WTC11 (cell line): ENCODE measurements at regions not wholly inside any gene's neighbourhood (a gene's known extent, or its start where the extent isn't known, plus 50 kb on each side); places are given as distances from the start of the nearest gene placed in this dataset.

Source experiments
- ATAC-seq: fragments of 200-7000 bp; cut with Tn5 transposase; 2 replicates; pipeline ENCODE4 v1.10.0; 2021; ENCODE audit warnings: mild to moderate bottlenecking, moderate library complexity
- CTCF ChIA-PET: fragments of 300-600 bp; sonication (Branson Sonifier 250); formaldehyde crosslinking; loops from one replicate; lab custom pipeline; 2021; ENCODE audit warnings: antibody characterized with exemption; lab: Charles Lee
- POLR2A ChIA-PET: fragments of 350-600 bp; sonication (Branson Sonifier 250); formaldehyde crosslinking; loops from one replicate; lab custom pipeline; 2021; ENCODE audit warnings: antibody characterized with exemption; lab: Charles Lee
- DNase-seq: peaks from one replicate; pipeline ENCODE4 v3.0.0; 2021; ENCODE audit warnings: low spot score
- H3K27ac Mint-ChIP-seq: 2 replicates; pipeline ENCODE4 v1.8.0; 2021; ENCODE audit warnings: mixed read lengths
- H3K27me3 Mint-ChIP-seq: 2 replicates; pipeline ENCODE4 v1.8.0; 2021; ENCODE audit warnings: low read depth, mild to moderate bottlenecking, moderate library complexity, mixed read lengths
- H3K36me3 Mint-ChIP-seq: 2 replicates; pipeline ENCODE4 v1.8.0; 2021; ENCODE audit warnings: mixed read lengths
- H3K4me1 Mint-ChIP-seq: 2 replicates; pipeline ENCODE4 v1.8.0; 2022; ENCODE audit warnings: mixed read lengths
- H3K4me3 Mint-ChIP-seq: 2 replicates; pipeline ENCODE4 v1.8.0; 2021; ENCODE audit warnings: mild to moderate bottlenecking, moderate library complexity, mixed read lengths
- H3K9me3 Mint-ChIP-seq: 2 replicates; pipeline ENCODE4 v1.8.0; 2021; ENCODE audit warnings: mixed read lengths
- AFF4 ChIP-seq: sonication (generic); formaldehyde crosslinking; IDR thresholded peaks from 2 replicates; pipeline ENCODE4 v1.8.1; 2023; ENCODE audit warnings: mild to moderate bottlenecking, missing genetic modification reagents, borderline replicate concordance
- CREM ChIP-seq: sonication (generic); formaldehyde crosslinking; IDR thresholded peaks from 2 replicates; pipeline ENCODE4 v1.8.1; 2022; ENCODE audit warnings: mild to moderate bottlenecking, missing genetic modification reagents, moderate library complexity
- E2F5 ChIP-seq: sonication (generic); formaldehyde crosslinking; IDR thresholded peaks from 2 replicates; pipeline ENCODE4 v1.8.1; 2022; ENCODE audit warnings: mild to moderate bottlenecking, moderate library complexity, missing genetic modification reagents
- ELF4 ChIP-seq: sonication (generic); formaldehyde crosslinking; IDR thresholded peaks from 2 replicates; pipeline ENCODE4 v1.8.1; 2022; ENCODE audit warnings: low read depth, mild to moderate bottlenecking, moderate library complexity, missing genetic modification reagents
- EMX1 ChIP-seq: fragments of 250-450 bp; sonication (Bioruptor Pico); IDR thresholded peaks from 2 replicates; pipeline ENCODE4 v1.8.0; 2021; ENCODE audit warnings: mild to moderate bottlenecking
- GABPB1 ChIP-seq: sonication (generic); formaldehyde crosslinking; IDR thresholded peaks from 2 replicates; pipeline ENCODE4 v1.8.1; 2023; ENCODE audit warnings: mild to moderate bottlenecking, missing genetic modification reagents
- JUN ChIP-seq: sonication (generic); formaldehyde crosslinking; IDR thresholded peaks from 2 replicates; pipeline ENCODE4 v1.8.0; 2023; ENCODE audit warnings: mild to moderate bottlenecking, missing genetic modification reagents
- MAX ChIP-seq: sonication (generic); formaldehyde crosslinking; IDR thresholded peaks from 2 replicates; pipeline ENCODE4 v1.8.0; 2022; ENCODE audit warnings: mild to moderate bottlenecking, missing genetic modification reagents
- NFATC4 ChIP-seq: fragments of 250-450 bp; sonication (Bioruptor Pico); IDR thresholded peaks from 2 replicates; pipeline ENCODE4 v1.9.0; 2021; ENCODE audit warnings: mild to moderate bottlenecking
- NFE2L1 ChIP-seq: sonication (generic); formaldehyde crosslinking; IDR thresholded peaks from 2 replicates; pipeline ENCODE4 v1.8.1; 2023; ENCODE audit warnings: missing genetic modification reagents
- NR1H2 ChIP-seq: sonication (generic); formaldehyde crosslinking; IDR thresholded peaks from 2 replicates; pipeline ENCODE4 v1.9.0; 2021; ENCODE audit warnings: mild to moderate bottlenecking, moderate library complexity, missing genetic modification reagents
- NR3C1 ChIP-seq: sonication (generic); formaldehyde crosslinking; conservative IDR thresholded peaks from 2 replicates; pipeline ENCODE4 v1.8.1; 2023; ENCODE audit warnings: low read depth, mild to moderate bottlenecking, missing genetic modification reagents
- TCF7 ChIP-seq: sonication (generic); formaldehyde crosslinking; IDR thresholded peaks from 2 replicates; pipeline ENCODE4 v1.8.0; 2022; ENCODE audit warnings: mild to moderate bottlenecking, low read depth, missing genetic modification reagents, moderate library complexity
- TEAD4 ChIP-seq: sonication (generic); formaldehyde crosslinking; IDR thresholded peaks from 2 replicates; pipeline ENCODE4 v1.8.0; 2022; ENCODE audit warnings: mild to moderate bottlenecking, missing genetic modification reagents
- ZBTB21 ChIP-seq: sonication (generic); formaldehyde crosslinking; IDR thresholded peaks from 2 replicates; pipeline ENCODE4 v1.8.1; 2023; ENCODE audit warnings: mild to moderate bottlenecking, missing genetic modification reagents, borderline replicate concordance
- ZBTB43 ChIP-seq: sonication (generic); formaldehyde crosslinking; IDR thresholded peaks from 2 replicates; pipeline ENCODE4 v1.8.1; 2023; ENCODE audit warnings: mild to moderate bottlenecking, missing genetic modification reagents
- ZNF219 ChIP-seq: sonication (generic); formaldehyde crosslinking; IDR thresholded peaks from 2 replicates; pipeline ENCODE4 v1.8.0; 2023; ENCODE audit warnings: missing genetic modification reagents, mild to moderate bottlenecking, borderline replicate concordance
- ZNF232 ChIP-seq: sonication (generic); formaldehyde crosslinking; IDR thresholded peaks from 2 replicates; pipeline ENCODE4 v1.8.0; 2022; ENCODE audit warnings: mild to moderate bottlenecking, missing genetic modification reagents
- ZNF281 ChIP-seq: sonication (generic); formaldehyde crosslinking; IDR thresholded peaks from 2 replicates; pipeline ENCODE4 v1.8.0; 2023; ENCODE audit warnings: mild to moderate bottlenecking, missing genetic modification reagents
- TF ChIP-seq, protein P1 (sequence below): fragments of 250-450 bp; sonication (Bioruptor Pico); conservative IDR thresholded peaks from 2 replicates; pipeline ENCODE4 v1.9.0; 2021; ENCODE audit warnings: mild to moderate bottlenecking
- TF ChIP-seq, protein P2 (sequence below): sonication (generic); formaldehyde crosslinking; IDR thresholded peaks from 2 replicates; pipeline ENCODE4 v1.8.0; 2023; ENCODE audit warnings: missing genetic modification reagents

DNA sequence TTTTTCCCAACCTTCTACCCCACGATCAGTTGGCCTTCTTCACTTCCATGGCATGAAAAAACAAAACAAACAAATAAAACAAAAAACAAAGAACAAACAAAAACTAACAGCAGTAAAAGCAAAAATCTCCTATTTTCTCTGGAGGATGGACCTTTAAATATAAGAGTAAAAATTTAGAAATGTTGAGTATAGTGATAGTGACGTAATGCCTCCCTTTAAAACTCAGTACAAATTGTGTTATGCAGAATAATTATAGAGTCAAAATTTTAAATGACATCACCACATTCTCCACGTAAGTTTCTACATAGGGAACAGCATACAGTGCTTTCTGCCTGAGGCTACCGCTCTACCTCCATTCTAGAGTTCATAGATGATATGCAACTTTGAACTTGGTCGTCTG, 2156.4 kb downstream of the PCDH7 start:
- TF ChIP-seq NR1H2 (CRISPR knock-in tag): no peak
- no peak for TF ChIP-seq TEAD4
- no peak for TF ChIP-seq AFF4 (CRISPR knock-in tag)
- TF ChIP-seq E2F5 (CRISPR knock-in tag): no peak
- TF ChIP-seq NFATC4: no peak
- TF ChIP-seq ELF4 (CRISPR knock-in tag): no peak
- no peak for TF ChIP-seq ZBTB21 (CRISPR knock-in tag)
- TF ChIP-seq ZNF232: no peak
- no peak for TF ChIP-seq EMX1 (CRISPR knock-in tag)
- TF ChIP-seq CREM: no peak
- TF ChIP-seq, protein P1, sequence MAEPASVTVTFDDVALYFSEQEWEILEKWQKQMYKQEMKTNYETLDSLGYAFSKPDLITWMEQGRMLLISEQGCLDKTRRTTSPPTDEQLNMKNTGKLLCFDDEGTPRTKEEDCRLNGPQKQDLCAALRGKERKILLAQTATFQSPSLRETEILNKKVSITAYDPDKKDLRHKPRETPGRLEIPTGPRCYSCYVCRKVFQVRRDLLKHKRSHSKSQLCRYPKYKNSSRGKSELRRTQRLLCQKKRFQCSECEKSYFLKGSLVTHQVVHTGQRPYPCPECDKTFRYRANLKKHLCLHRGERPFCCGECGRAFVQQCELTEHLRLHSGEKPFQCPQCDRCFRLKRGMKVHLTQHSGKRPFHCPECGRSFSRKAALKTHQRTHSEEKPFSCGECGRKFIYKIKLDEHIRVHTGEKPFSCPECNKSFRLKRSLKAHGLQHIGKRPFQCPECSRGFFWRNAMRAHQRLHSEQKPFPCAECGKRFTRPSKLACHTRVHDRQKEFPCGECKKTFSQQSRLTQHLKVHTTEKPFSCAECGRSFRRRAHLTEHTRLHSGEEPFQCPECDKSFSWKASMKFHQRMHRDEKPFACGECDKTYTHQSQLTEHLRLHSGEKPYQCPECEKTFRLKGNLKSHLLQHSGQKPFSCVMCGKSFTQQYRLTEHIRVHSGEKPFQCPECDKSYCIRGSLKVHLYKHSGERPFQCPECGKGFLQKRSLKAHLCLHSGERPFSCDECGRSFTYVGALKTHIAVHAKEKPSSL (CRISPR knock-in tag): no peak
- TF ChIP-seq ZNF281 (CRISPR knock-in tag): no peak
- TF ChIP-seq NR3C1: no peak
- Mint-ChIP-seq H3K27ac (no peak overlapping the region), H3K4me3 (no peak overlapping the region), H3K9me3 (peaks cover 15% of the 10 kb centered on the region), H3K36me3 (no peaks in the 10 kb centered on the region; the same call in 1 of the 2 replicates), H3K27me3 (no peaks in the 10 kb centered on the region), H3K4me1 (no peaks in the 10 kb centered on the region)
- DNase-seq (no peak), ATAC-seq (no peak)
- POLR2A ChIA-PET: no interaction called here
- CTCF ChIA-PET: no interaction called here

- DNase-seq (no peak), ATAC-seq (no peak)
- no peaks in the 10 kb centered on the region for H3K27me3 Mint-ChIP-seq
- H3K9me3 Mint-ChIP-seq: 0 out of 2 replicates have a peak, but pooled peaks cover 1% of the 10 kb centered on the region
- POLR2A ChIA-PET: no interaction called here
- no peak overlapping the region for H3K27ac Mint-ChIP-seq
- no peaks in the 10 kb centered on the region for H3K4me1 Mint-ChIP-seq
- CTCF ChIA-PET: no interaction called here
- H3K36me3 Mint-ChIP-seq: no peaks in the 10 kb centered on the region
- H3K4me3 Mint-ChIP-seq: no peak overlapping the region
- TF ChIP-seq, protein P2, sequence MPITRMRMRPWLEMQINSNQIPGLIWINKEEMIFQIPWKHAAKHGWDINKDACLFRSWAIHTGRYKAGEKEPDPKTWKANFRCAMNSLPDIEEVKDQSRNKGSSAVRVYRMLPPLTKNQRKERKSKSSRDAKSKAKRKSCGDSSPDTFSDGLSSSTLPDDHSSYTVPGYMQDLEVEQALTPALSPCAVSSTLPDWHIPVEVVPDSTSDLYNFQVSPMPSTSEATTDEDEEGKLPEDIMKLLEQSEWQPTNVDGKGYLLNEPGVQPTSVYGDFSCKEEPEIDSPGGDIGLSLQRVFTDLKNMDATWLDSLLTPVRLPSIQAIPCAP: no peak
- TF ChIP-seq GABPB1 (CRISPR knock-in tag) (no peak), CREM (no peak), MAX (no peak), ZBTB43 (no peak), TCF7 (CRISPR knock-in tag) (no peak), NFE2L1 (no peak), AFF4 (CRISPR knock-in tag) (no peak), JUN (CRISPR knock-in tag) (no peak), ZNF219 (CRISPR knock-in tag) (no peak)
Measured at GRCh38 chr4:32879913-32880312, 2159.7 kb downstream of the PCDH7 start.
